ENCODE measurements at regions not wholly inside any gene's neighbourhood (a gene's known extent, or its start where the extent isn't known, plus 50 kb on each side); places are given as distances from the start of the nearest gene placed in this dataset.

DNA sequence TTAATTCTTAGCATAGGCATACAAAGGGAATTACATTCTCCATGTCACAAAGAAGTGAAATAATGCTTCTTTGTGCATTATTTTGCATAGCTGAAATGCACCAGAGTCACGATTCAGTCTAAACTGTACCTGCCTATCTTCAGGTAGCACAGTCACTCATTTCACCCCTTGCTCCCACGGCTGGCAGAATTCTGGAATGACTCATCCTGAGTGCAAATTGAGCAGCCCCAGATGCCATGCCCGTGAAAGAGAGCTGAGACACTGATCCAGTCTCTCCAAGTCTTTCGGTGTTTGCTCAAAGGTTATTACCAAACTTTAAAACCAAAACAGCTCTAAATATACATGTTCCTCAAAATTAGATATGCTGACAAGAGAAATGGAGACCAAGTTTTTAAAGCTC, 168.3 kb upstream of the POU3F3 start:
- TF ChIP-seq POLR2A (IDR thresholded peaks at IDR 0.05; ENCODE audit: control extremely low read depth in 1 of 2, low read depth in 2 of 2, low read length in 2 of 2) (no peak), TAF1 (IDR thresholded peaks at IDR 0.05; ENCODE audit: low read depth, low read length) (no peak), EP300 (IDR thresholded peaks at IDR 0.05; ENCODE audit: borderline replicate concordance in 1 of 2, low read depth in 2 of 2, low read length in 2 of 2) (no peak)
- TF ChIP-seq, protein P1, sequence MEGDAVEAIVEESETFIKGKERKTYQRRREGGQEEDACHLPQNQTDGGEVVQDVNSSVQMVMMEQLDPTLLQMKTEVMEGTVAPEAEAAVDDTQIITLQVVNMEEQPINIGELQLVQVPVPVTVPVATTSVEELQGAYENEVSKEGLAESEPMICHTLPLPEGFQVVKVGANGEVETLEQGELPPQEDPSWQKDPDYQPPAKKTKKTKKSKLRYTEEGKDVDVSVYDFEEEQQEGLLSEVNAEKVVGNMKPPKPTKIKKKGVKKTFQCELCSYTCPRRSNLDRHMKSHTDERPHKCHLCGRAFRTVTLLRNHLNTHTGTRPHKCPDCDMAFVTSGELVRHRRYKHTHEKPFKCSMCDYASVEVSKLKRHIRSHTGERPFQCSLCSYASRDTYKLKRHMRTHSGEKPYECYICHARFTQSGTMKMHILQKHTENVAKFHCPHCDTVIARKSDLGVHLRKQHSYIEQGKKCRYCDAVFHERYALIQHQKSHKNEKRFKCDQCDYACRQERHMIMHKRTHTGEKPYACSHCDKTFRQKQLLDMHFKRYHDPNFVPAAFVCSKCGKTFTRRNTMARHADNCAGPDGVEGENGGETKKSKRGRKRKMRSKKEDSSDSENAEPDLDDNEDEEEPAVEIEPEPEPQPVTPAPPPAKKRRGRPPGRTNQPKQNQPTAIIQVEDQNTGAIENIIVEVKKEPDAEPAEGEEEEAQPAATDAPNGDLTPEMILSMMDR (IDR thresholded peaks at IDR 0.05; ENCODE audit: control extremely low read depth in 1 of 3, insufficient read depth in 1 of 3, low read depth in 1 of 3, low read length in 3 of 3): no peak
- TF ChIP-seq, protein P2, sequence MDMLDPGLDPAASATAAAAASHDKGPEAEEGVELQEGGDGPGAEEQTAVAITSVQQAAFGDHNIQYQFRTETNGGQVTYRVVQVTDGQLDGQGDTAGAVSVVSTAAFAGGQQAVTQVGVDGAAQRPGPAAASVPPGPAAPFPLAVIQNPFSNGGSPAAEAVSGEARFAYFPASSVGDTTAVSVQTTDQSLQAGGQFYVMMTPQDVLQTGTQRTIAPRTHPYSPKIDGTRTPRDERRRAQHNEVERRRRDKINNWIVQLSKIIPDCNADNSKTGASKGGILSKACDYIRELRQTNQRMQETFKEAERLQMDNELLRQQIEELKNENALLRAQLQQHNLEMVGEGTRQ (IDR thresholded peaks at IDR 0.05; ENCODE audit: low read length): no peak

Data from H1 (cell line).